ENCODE measurements at regions not wholly inside any gene's neighbourhood (a gene's known extent, or its start where the extent isn't known, plus 50 kb on each side); places are given as distances from the start of the nearest gene placed in this dataset.
"Not testable (repeated sequence)": the region's sequence is repeated elsewhere in the genome, so short reads cannot be mapped to it uniquely, and the experiment has no call there.

DNA sequence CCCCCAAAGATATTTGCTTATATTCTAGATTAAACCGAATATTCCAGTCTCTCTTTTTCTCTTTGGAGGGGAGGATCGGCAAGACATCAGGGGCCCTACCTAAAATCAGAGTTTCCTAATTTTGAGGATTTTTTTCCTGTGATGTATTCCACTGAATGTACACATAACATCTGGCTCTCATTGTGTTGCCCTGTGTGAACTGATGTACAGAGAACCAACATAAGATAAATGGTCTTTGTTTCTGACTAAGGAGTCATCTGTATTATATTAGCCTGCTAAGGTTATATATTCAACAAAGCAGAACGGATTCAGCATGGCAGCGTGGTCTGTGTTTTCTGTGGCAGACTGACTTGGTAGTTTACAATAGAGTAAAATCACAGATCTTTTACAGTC lies 114.8 kb upstream of the NCAM2 start:
- no peak for DNase-seq

DNA sequence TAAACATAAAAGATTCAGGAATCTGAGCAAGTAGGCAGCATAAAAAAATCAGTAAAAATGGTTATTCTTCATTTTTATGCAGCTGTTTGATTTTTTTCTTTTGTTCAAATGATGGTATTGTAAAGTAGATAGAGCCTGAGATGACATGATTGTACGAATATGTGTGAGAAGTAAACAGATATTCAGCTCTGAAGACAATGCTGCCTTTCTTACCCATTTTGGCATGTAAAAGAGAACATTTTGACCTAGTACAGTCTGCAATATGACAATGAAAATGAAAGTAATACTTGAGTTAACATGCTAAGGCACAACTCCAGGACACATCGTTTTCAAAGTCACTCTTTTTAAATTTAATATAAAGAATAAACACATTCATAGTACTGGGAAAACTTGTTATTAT lies 95.7 kb upstream of the NCAM2 start:
- DNase-seq: no peak

DNA sequence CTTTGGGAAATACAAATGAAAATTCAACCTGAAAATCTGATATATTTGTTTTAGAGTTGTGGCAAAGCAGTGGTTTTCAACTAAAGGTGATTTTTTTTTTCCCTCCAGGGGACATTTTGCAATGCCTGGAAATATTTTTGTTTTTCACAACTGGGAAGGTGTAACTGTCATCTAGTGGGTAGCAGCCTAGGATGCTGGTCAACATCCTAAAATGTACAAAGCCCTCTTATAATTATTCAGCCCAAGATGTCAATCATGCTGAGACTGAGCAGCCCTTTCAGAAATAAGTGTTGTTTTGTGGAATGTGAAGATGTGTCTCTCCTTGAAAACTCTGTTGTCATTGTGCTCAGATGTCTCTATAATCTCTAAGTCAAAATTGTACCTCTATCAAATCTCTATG lies 95.2 kb upstream of the NCAM2 start:
- DNase-seq: no peak

DNA sequence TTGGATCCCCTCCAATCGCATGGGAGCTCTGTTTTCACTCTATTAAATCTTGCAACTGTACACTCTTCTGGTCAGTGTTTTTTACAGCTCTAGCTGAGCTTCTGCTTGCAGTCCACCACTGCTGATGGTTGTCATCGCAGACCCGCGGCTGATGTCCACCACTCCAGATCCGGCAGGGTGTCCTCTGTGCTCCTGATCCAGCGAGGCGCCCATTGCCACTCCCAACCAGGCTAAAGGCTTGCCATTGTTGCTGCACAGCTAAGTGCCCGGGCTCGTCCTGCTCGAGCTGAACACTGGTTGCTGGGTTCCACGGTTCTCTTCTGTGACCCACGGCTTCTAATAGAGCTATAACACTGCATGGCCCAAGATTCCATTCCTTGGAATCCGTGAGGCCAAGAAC lies 70.7 kb upstream of the NCAM2 start:
- DNase-seq: not testable (repeated sequence)

DNA sequence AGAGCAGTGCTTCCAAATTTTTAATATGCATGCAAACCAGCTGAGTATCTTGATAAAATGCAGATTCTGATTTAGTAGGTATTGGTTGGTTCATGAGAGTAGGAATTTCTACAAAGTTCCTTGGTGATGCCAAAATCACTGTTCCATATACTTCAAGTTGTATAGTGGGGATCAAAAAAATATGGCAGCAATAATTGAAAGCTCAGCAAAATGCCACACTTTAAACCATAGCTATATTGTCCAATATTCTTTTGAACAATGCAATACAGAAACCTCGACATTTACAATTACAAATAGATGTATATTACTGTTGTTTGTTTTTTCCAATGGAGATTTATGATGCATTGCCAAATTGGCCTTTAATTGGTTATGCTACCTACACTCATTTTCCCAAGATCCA lies 55.7 kb upstream of the NCAM2 start:
- DNase-seq: no peak

DNA sequence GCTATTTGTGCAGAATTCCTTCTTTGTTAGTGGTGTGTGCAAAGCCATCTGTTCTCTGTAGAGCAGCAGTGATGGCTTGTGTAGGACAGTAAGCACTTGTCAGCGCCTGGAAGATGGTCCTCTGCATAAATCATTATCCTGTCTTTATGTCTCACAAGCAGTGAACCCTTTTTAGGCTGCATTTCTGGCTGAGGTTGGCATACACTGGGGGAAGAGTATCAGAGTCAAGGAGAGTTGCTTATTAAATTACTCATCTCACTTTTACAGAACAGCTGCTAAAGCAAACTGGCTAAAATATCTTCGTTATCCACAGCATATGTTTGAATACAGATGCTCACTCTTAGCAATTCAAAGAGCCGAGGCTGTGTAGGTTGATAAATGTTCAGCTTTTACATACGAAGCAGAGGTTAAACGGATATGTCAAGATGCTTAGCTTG lies 54.6 kb upstream of the NCAM2 start:
- DNase-seq: no peak

DNA sequence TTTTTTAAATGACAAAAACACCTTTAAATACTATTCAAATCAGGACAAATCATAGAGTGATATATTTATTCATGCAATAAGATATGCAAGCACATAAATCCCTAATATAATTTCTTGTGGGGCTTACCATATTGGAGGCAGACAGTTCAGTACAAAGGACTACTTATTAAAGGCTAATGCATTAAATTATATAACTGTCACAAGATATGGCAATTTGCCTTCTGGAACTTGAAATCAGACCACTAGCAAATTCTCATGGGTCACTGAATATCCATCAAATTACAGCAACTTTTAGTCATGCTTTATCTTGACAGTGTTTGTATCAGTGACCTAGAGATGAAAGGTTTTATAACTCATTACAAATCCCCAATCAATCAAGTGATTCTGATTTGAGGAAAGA lies 54.1 kb upstream of the NCAM2 start:
- DNase-seq: no peak

DNA sequence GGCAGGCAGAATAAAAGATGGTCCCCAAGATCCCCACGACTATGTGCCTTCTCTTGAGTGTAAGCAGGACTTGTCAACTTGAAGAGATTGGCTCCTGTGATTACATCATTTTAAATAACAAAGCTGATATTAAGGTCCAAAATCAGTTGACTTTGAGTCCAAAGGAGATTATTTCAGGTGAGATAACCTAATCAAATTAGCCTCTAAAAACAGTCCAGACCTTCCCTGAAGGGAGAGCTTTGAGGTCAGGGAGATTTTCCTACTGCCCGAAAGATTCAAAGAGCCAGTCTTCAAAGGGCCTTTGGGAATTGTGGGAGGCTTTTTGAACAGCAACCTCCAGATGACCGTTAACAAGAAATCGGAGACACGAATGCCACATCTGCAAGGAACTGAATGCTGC lies 51.5 kb upstream of the NCAM2 start:
- DNase-seq: no peak
